Ectodermal cell (in vitro differentiated cells): ENCODE measurements at regions not wholly inside any gene's neighbourhood (a gene's known extent, or its start where the extent isn't known, plus 50 kb on each side); places are given as distances from the start of the nearest gene placed in this dataset.

Experiments used
- H3K27ac ChIP-seq: 2 replicates; pipeline ENCODE4 v1.7.0; 2013; ENCODE audit warnings: mild to moderate bottlenecking, low read depth, low read length; ENCODE audit not compliant: insufficient read depth, poor library complexity, severe bottlenecking
- H3K27me3 ChIP-seq: 2 replicates; pipeline ENCODE4 v1.7.0; 2013; ENCODE audit warnings: mild to moderate bottlenecking, low read length; ENCODE audit not compliant: insufficient read depth, control insufficient read depth, poor library complexity, severe bottlenecking
- H3K36me3 ChIP-seq: one replicate; pipeline ENCODE4 v1.7.0; 2013; ENCODE audit warnings: low read length; ENCODE audit not compliant: control insufficient read depth, insufficient read depth
- H3K4me1 ChIP-seq: one replicate; pipeline ENCODE4 v1.7.0; 2013; ENCODE audit warnings: low read length; ENCODE audit not compliant: control insufficient read depth, insufficient read depth
- H3K4me3 ChIP-seq: 2 replicates; pipeline ENCODE4 v1.7.0; 2013; ENCODE audit warnings: low read depth, low read length, control low read depth; ENCODE audit not compliant: insufficient read depth
- H3K9me3 ChIP-seq: 2 replicates; pipeline ENCODE4 v1.7.0; 2013; ENCODE audit warnings: mild to moderate bottlenecking, low read length, moderate library complexity; ENCODE audit not compliant: control insufficient read depth
- WGBS, 2 experiments: methylation state at CpG; one replicate each; pipeline ENCODE4 v1.1.7; 2013; ENCODE audit warnings: missing lambda C conversion rate in 2 of 2; 5-methylcytosine and 5-hydroxymethylcytosine counted together

GRCh38 chr3:59250600-59250999, 200.8 kb upstream of the CFAP20DC start:
- no peaks in the 10 kb centered on the region for H3K36me3 ChIP-seq

GRCh38 chr3:59249698-59250361, 200.0 kb upstream of the CFAP20DC start:
- Histone ChIP-seq H3K4me1 (no peaks in the 10 kb centered on the region), H3K36me3 (no peaks in the 10 kb centered on the region), H3K9me3 (no peaks in the 10 kb centered on the region), H3K27me3 (no peaks in the 10 kb centered on the region), H3K4me3 (no peak overlapping the region), H3K27ac (no peak overlapping the region)
- 90 to 92% methylated on average over 3 to 6 of the region's 6 CpGs for WGBS, 2 experiments

More at GRCh38 chr3:59250600-59250999, 200.8 kb upstream of the CFAP20DC start:
- no peak overlapping the region for H3K27ac ChIP-seq
- H3K27me3 ChIP-seq: no peaks in the 10 kb centered on the region
- H3K4me3 ChIP-seq: no peak overlapping the region
- no peaks in the 10 kb centered on the region for H3K9me3 ChIP-seq
- no peaks in the 10 kb centered on the region for H3K4me1 ChIP-seq

- Histone ChIP-seq H3K27me3 (no peaks in the 10 kb centered on the region), H3K36me3 (no peaks in the 10 kb centered on the region), H3K4me1 (no peaks in the 10 kb centered on the region), H3K9me3 (no peaks in the 10 kb centered on the region), H3K27ac (no peak overlapping the region), H3K4me3 (no peak overlapping the region)
Measured at GRCh38 chr3:59249004-59249403, 199.2 kb upstream of the CFAP20DC start.

- H3K4me1 ChIP-seq: no peaks in the 10 kb centered on the region
- no peaks in the 10 kb centered on the region for H3K9me3 ChIP-seq
- 93% methylated on average over 3 of the region's 3 CpGs for WGBS, 2 experiments
- H3K4me3 ChIP-seq: no peak overlapping the region
- H3K36me3 ChIP-seq: no peaks in the 10 kb centered on the region
- no peak overlapping the region for H3K27ac ChIP-seq
- H3K27me3 ChIP-seq: no peaks in the 10 kb centered on the region
Measured at GRCh38 chr3:59247402-59247841, 197.6 kb upstream of the CFAP20DC start.

GRCh38 chr3:59246719-59247401, 197.0 kb upstream of the CFAP20DC start:
- Histone ChIP-seq H3K4me1 (no peaks in the 10 kb centered on the region), H3K27ac (no peak overlapping the region), H3K27me3 (no peaks in the 10 kb centered on the region), H3K4me3 (no peak overlapping the region), H3K36me3 (no peaks in the 10 kb centered on the region), H3K9me3 (no peaks in the 10 kb centered on the region)
- 94 to 96% methylated on average over 3 of the region's 3 CpGs for WGBS, 2 experiments

- Histone ChIP-seq H3K4me1 (no peaks in the 10 kb centered on the region), H3K27me3 (no peaks in the 10 kb centered on the region), H3K9me3 (no peaks in the 10 kb centered on the region), H3K36me3 (no peaks in the 10 kb centered on the region), H3K4me3 (no peak overlapping the region), H3K27ac (no peak overlapping the region)
- 92 to 94% methylated on average over 8 of the region's 8 CpGs for WGBS, 2 experiments
Measured at GRCh38 chr3:59245859-59246501, 196.2 kb upstream of the CFAP20DC start.

GRCh38 chr3:59245300-59245858, 195.6 kb upstream of the CFAP20DC start:
- no peaks in the 10 kb centered on the region for H3K36me3 ChIP-seq
- no peaks in the 10 kb centered on the region for H3K9me3 ChIP-seq
- 92% methylated on average over 5 of the region's 5 CpGs for WGBS, 2 experiments
- H3K4me3 ChIP-seq: no peak overlapping the region
- no peaks in the 10 kb centered on the region for H3K4me1 ChIP-seq
- H3K27ac ChIP-seq: no peak overlapping the region
- H3K27me3 ChIP-seq: no peaks in the 10 kb centered on the region

- WGBS, 2 experiments: 96 to 97% methylated on average over 5 to 6 of the region's 6 CpGs
- no peaks in the 10 kb centered on the region for H3K36me3 ChIP-seq
Measured at GRCh38 chr3:59244343-59244742, 194.5 kb upstream of the CFAP20DC start.

GRCh38 chr3:59243476-59243875, 193.7 kb upstream of the CFAP20DC start:
- 91 to 93% methylated on average over 1 of the region's 1 CpG for WGBS, 2 experiments
- H3K36me3 ChIP-seq: no peaks in the 10 kb centered on the region
- no peak overlapping the region for H3K27ac ChIP-seq
- no peaks in the 10 kb centered on the region for H3K9me3 ChIP-seq
- H3K27me3 ChIP-seq: no peaks in the 10 kb centered on the region
- no peak overlapping the region for H3K4me3 ChIP-seq
- H3K4me1 ChIP-seq: no peaks in the 10 kb centered on the region

More at GRCh38 chr3:59244343-59244742, 194.5 kb upstream of the CFAP20DC start:
- H3K9me3 ChIP-seq: no peaks in the 10 kb centered on the region
- no peaks in the 10 kb centered on the region for H3K27me3 ChIP-seq
- H3K4me3 ChIP-seq: no peak overlapping the region
- no peak overlapping the region for H3K27ac ChIP-seq
- H3K4me1 ChIP-seq: no peaks in the 10 kb centered on the region

GRCh38 chr3:59240666-59241255, 190.9 kb upstream of the CFAP20DC start:
- Histone ChIP-seq H3K36me3 (no peaks in the 10 kb centered on the region), H3K9me3 (no peaks in the 10 kb centered on the region), H3K4me3 (no peak overlapping the region), H3K27ac (no peak overlapping the region), H3K27me3 (no peaks in the 10 kb centered on the region), H3K4me1 (no peaks in the 10 kb centered on the region)
- 83 to 86% methylated on average over 2 of the region's 2 CpGs for WGBS, 2 experiments
